ENCODE measurements at regions not wholly inside any gene's neighbourhood (a gene's known extent, or its start where the extent isn't known, plus 50 kb on each side); places are given as distances from the start of the nearest gene placed in this dataset.

GRCh38 chr14:25246751-25247150 lies 196.8 kb upstream of the STXBP6 start:
- Histone ChIP-seq H3K9me2 (ENCODE audit: insufficient read depth, low read length) (no peaks in the 10 kb centered on the region), H3K9ac (ENCODE audit: low read length) (no peak overlapping the region), H3K27me3 (ENCODE audit: insufficient read depth, low read depth, low read length) (no peaks in the 10 kb centered on the region), H3K79me2 (replicated peaks; ENCODE audit: insufficient read depth, low read length) (no peaks in the 10 kb centered on the region), H3F3A (ENCODE audit: insufficient read depth, low read length, poor library complexity, severe bottlenecking) (no peaks in the 10 kb centered on the region), H3K36me3 (ENCODE audit: insufficient read depth, low read length) (no peaks in the 10 kb centered on the region), H3K27ac (ENCODE audit: low read length) (no peak overlapping the region), H4K20me1 (ENCODE audit: insufficient read depth) (no peaks in the 10 kb centered on the region), H2AFZ (ENCODE audit: low read depth, low read length) (no peak overlapping the region), H3K4me3 (ENCODE audit: low read length) (no peak overlapping the region), H3K4me2 (ENCODE audit: low read length) (no peak overlapping the region), H3K9me3 (ENCODE audit: low read length) (no peaks in the 10 kb centered on the region)
- no peak for TF ChIP-seq CTCF (IDR thresholded peaks at IDR 0.05; ENCODE audit: poor library complexity, severe bottlenecking)
- TF ChIP-seq EP300 (conservative IDR thresholded peaks at IDR 0.05; ENCODE audit: poor library complexity, severe bottlenecking) = no peak
- TF ChIP-seq SMC3 (conservative IDR thresholded peaks at IDR 0.05; ENCODE audit: poor library complexity) = no peak
- no peak for TF ChIP-seq POLR2AphosphoS5 (IDR thresholded peaks at IDR 0.05)
- no peak for TF ChIP-seq MXI1 (conservative IDR thresholded peaks at IDR 0.05; ENCODE audit: poor library complexity, severe bottlenecking)

GRCh38 chr14:25239170-25239569 lies 189.2 kb upstream of the STXBP6 start:
- TF ChIP-seq MXI1 (conservative IDR thresholded peaks at IDR 0.05; ENCODE audit: poor library complexity, severe bottlenecking) (no peak), EP300 (conservative IDR thresholded peaks at IDR 0.05; ENCODE audit: poor library complexity, severe bottlenecking) (no peak), EZH2 (IDR thresholded peaks at IDR 0.05; ENCODE audit: borderline replicate concordance, insufficient read depth, low read length, poor library complexity, severe bottlenecking) (no peak), SMC3 (conservative IDR thresholded peaks at IDR 0.05; ENCODE audit: poor library complexity) (no peak), POLR2AphosphoS5 (IDR thresholded peaks at IDR 0.05) (no peak), TAF1 (IDR thresholded peaks at IDR 0.05; ENCODE audit: low read depth) (no peak), CTCF (IDR thresholded peaks at IDR 0.05; ENCODE audit: poor library complexity, severe bottlenecking) (no peak), RAD21 (conservative IDR thresholded peaks at IDR 0.05) (no peak), REST (IDR thresholded peaks at IDR 0.05; ENCODE audit: borderline replicate concordance) (no peak)
- H3F3A ChIP-seq (ENCODE audit: insufficient read depth, low read length, poor library complexity, severe bottlenecking) = no peaks in the 10 kb centered on the region

More at GRCh38 chr14:25239170-25239569, 189.2 kb upstream of the STXBP6 start:
- Histone ChIP-seq H3K9ac (ENCODE audit: low read length) (no peak overlapping the region), H2AFZ (ENCODE audit: low read depth, low read length) (no peak overlapping the region), H3K36me3 (ENCODE audit: insufficient read depth, low read length) (no peaks in the 10 kb centered on the region), H3K9me2 (ENCODE audit: insufficient read depth, low read length) (no peaks in the 10 kb centered on the region), H4K20me1 (ENCODE audit: insufficient read depth) (no peaks in the 10 kb centered on the region), H3K4me2 (ENCODE audit: low read length) (no peak overlapping the region), H3K27me3 (ENCODE audit: insufficient read depth, low read depth, low read length) (no peaks in the 10 kb centered on the region), H3K27ac (ENCODE audit: low read length) (no peak overlapping the region), H3K79me2 (replicated peaks; ENCODE audit: insufficient read depth, low read length) (no peaks in the 10 kb centered on the region), H3K4me3 (ENCODE audit: low read length) (no peak overlapping the region), H3K9me3 (ENCODE audit: low read length) (no peaks in the 10 kb centered on the region)
